Muscle layer of colon (tissue), 2 donors: ENCODE measurements at regions not wholly inside any gene's neighbourhood (a gene's known extent, or its start where the extent isn't known, plus 50 kb on each side); places are given as distances from the start of the nearest gene placed in this dataset.

ENCODE experiments used
- H3K27ac ChIP-seq: one replicate; pipeline ENCODE4 v1.7.0; 2013; ENCODE audit warnings: low read depth, mild to moderate bottlenecking, low read length, moderate library complexity
- H3K27me3 ChIP-seq, 2 donors: one replicate each; pipeline ENCODE4 v1.7.0; 2013; ENCODE audit warnings: low read length in 2 of 2, mild to moderate bottlenecking in 2 of 2; ENCODE audit not compliant: insufficient read depth in 2 of 2, control insufficient read depth in 1 of 2
- H3K36me3 ChIP-seq: one replicate; pipeline ENCODE4 v1.7.0; 2013; ENCODE audit warnings: mild to moderate bottlenecking, low read length; ENCODE audit not compliant: insufficient read depth
- H3K4me1 ChIP-seq: one replicate; pipeline ENCODE4 v1.7.0; 2013; ENCODE audit warnings: mild to moderate bottlenecking, low read length; ENCODE audit not compliant: insufficient read depth
- H3K4me3 ChIP-seq, 2 donors: one replicate each; pipeline ENCODE4 v1.7.0; 2013; ENCODE audit warnings: low read length in 2 of 2, low read depth in 1 of 2, mild to moderate bottlenecking in 1 of 2, moderate library complexity in 1 of 2
- H3K9ac ChIP-seq: one replicate; pipeline ENCODE4 v1.7.0; 2013; ENCODE audit warnings: low read length
- H3K9me3 ChIP-seq: one replicate; pipeline ENCODE4 v1.7.0; 2013; ENCODE audit warnings: mild to moderate bottlenecking, low read length
- donor health status: abdominal sarcoma.
- donor health status: Adenocarcinoma of cecum.

DNA sequence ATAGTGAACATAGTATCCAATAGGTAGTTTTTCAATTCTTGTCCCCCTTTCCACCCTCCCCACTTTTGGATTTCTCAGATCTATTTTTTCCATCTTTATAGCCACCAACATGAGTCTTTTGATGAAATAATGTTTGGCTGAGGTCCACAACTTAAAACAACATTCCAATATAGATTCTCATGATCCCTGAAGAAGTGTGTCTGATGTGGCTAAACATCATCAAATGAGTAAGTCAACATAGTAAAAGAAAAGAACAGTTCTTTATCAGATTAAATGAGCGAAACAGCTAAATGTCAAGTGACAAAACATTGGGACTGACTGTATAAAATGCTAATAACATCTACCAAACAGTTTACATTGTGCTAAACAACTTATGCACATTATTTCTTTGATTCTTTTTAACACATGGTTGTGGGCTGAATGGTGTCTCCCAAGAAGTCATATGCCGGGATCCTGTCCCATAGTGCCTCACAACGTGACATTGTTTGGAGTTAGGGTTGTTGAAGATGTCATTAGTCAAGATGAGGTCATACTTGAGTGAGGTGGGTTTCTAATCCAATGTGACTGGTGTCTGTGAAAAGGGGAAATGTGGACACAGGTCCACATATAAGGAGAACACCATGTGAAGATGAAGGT, 453.6 kb downstream of the LTN1 start:
- Histone ChIP-seq H3K4me3 (no peak overlapping the region), H3K27me3 (no peaks in the 10 kb centered on the region), H3K9ac (no peak overlapping the region), H3K9me3 (no peaks in the 10 kb centered on the region), H3K27ac (no peak overlapping the region), H3K4me1 (no peaks in the 10 kb centered on the region), H3K36me3 (no peaks in the 10 kb centered on the region)

GRCh38 chr21:28537371-28538079, 455.2 kb downstream of the LTN1 start:
- Histone ChIP-seq H3K27me3 (no peaks in the 10 kb centered on the region), H3K27ac (no peak overlapping the region), H3K9me3 (no peaks in the 10 kb centered on the region), H3K4me3 (no peak overlapping the region), H3K36me3 (no peaks in the 10 kb centered on the region), H3K9ac (no peak overlapping the region), H3K4me1 (no peaks in the 10 kb centered on the region)

DNA sequence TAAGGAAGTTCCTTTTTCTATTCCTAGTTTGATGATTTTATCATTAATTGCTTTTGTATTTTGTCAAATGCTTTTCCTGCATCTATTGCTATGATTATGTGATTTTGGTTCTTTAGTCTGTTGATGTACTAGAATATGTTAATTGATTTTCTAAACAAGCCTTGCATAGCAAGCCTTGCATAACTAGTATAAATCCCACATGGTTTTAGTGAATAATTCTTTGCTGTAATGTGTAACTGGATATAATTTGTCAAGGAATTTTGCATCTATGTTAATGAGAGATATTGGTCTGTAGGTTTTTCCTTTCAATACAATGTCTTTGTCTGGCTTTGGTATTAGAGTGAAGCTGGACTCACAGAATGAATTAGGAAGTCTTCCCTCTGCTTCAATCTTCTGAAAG, 460.2 kb downstream of the LTN1 start:
- Histone ChIP-seq H3K36me3 (no peaks in the 10 kb centered on the region), H3K27ac (no peak overlapping the region), H3K27me3 (no peaks in the 10 kb centered on the region), H3K4me1 (no peaks in the 10 kb centered on the region), H3K9me3 (no peaks in the 10 kb centered on the region), H3K4me3 (no peak overlapping the region), H3K9ac (no peak overlapping the region)

DNA sequence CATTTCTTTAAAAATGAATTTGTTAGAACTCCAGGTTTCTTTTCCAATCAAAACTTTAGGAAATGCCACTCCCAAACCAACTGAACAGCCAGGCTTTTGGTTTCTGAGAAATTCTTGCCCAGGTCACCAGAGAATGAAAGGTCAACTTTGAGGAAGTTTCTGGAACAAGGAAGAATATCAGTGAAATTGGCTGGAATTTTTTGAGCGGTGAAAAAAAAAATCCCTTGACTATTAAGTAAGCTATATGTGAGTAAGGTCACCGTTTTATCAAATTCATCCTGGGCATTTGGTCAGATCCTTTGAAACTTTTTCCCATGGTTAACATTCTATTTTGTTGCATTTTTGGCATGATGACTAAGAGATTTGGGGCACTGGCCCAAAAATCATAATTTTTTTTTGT, 469.3 kb downstream of the LTN1 start:
- Histone ChIP-seq H3K27ac (no peak overlapping the region), H3K9ac (no peak overlapping the region), H3K4me1 (no peaks in the 10 kb centered on the region), H3K27me3 (no peaks in the 10 kb centered on the region), H3K36me3 (no peaks in the 10 kb centered on the region), H3K4me3 (no peak overlapping the region), H3K9me3 (no peaks in the 10 kb centered on the region)

DNA sequence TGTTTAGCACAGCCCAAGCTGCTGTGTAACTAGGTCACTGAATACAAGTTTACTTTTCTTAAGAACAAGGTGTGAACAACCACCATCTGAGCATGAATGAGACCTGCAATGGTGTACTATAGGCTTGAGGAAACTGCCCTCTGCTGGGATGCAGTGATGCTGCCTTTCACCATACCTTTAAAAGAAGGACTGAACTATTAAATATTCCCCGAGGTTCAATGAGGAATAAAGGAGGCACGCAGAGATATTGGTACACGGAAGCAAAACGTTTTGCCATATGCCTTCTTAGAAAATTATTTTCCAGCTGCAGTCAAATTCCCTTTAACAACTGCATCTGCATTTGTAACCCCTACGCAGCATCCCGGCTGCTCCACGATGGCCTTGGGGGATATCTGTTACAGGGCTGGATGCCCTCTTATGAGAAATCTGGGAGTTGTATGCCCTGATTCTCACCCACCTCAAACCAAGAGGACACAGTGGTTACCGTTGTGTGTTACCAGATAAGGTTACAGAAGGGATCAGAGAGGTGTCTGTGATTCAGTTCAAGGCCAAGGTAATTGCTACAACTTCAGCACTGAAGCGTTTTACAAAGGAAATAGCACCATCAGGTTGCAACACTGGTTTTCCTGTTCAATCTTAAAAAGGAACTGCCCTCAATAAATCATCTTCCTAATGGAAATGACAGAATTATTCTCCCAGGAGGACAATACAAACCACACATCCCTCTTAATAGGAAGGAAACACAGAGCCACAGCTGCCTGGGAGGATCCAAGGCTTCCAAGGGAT, 470.5 kb downstream of the LTN1 start:
- no peaks in the 10 kb centered on the region for H3K9me3 ChIP-seq
- H3K4me3 ChIP-seq, result no peak overlapping the region
- H3K27me3 ChIP-seq, result no peaks in the 10 kb centered on the region
- H3K27ac ChIP-seq, result no peak overlapping the region
- no peak overlapping the region for H3K9ac ChIP-seq
- no peaks in the 10 kb centered on the region for H3K36me3 ChIP-seq
- H3K4me1 ChIP-seq, result no peaks in the 10 kb centered on the region

- Histone ChIP-seq H3K9me3 (no peaks in the 10 kb centered on the region), H3K27me3 (no peaks in the 10 kb centered on the region), H3K4me1 (no peaks in the 10 kb centered on the region), H3K36me3 (no peaks in the 10 kb centered on the region), H3K9ac (no peak overlapping the region), H3K27ac (no peak overlapping the region), H3K4me3 (no peak overlapping the region)
Measured at GRCh38 chr21:28518630-28519029, 474.0 kb downstream of the LTN1 start.

DNA sequence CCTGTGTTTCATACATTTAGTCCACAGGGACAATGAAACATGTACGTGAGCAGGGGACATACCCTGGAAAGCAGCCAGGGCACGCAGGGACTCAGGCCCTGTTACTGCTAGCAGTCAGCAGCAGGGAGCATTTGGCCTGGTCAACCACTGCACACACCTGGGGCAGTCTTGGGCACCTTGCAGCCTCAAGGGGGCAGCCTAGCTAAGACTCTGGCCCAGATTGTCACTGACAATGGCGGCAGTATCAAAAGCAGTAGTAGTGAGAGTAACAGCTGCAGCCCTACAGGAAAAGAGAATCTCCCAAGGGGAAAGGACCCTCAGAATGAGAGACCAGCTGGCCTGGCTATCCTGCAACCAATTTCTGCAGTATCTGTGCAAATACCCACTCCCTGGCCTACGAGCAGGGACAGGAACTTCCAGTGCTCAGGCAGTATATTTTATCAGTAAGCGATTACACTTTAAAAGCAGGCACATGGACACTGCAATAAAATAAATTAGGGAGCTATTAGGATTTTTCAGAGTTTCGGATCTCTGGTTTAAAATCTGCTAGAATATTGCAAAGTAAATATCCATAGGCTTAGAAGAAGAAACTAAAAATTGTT, 475.6 kb downstream of the LTN1 start:
- Histone ChIP-seq H3K4me1 (no peaks in the 10 kb centered on the region), H3K27me3 (no peaks in the 10 kb centered on the region), H3K9me3 (no peaks in the 10 kb centered on the region), H3K27ac (no peak overlapping the region), H3K36me3 (no peaks in the 10 kb centered on the region), H3K4me3 (no peak overlapping the region), H3K9ac (no peak overlapping the region)

DNA sequence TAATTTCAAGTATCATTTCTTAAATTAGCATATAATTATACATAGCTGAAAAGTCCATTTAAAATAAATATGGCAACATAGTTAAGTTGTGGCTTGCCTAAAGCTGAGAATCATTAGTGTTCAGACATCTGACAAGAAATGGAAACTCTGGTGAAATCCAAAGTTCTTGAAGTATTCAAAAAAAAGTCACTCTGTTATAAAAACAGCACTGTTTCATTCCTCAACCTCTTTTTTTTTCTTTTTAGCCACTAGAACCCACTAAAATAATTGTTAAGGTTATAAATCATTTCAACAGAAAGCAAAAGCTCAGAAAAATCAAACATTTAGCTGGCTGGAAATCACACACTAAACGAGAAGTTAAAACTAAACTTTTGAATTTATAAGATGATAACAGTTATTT, 476.7 kb downstream of the LTN1 start:
- Histone ChIP-seq H3K9me3 (no peaks in the 10 kb centered on the region), H3K36me3 (no peaks in the 10 kb centered on the region), H3K4me3 (no peak overlapping the region), H3K27me3 (no peaks in the 10 kb centered on the region), H3K27ac (no peak overlapping the region), H3K9ac (no peak overlapping the region), H3K4me1 (no peaks in the 10 kb centered on the region)

- H3K9ac ChIP-seq, result no peak overlapping the region
- H3K4me1 ChIP-seq, result no peaks in the 10 kb centered on the region
- H3K36me3 ChIP-seq, result no peaks in the 10 kb centered on the region
- no peak overlapping the region for H3K27ac ChIP-seq
- H3K4me3 ChIP-seq, result no peak overlapping the region
- H3K9me3 ChIP-seq, result no peaks in the 10 kb centered on the region
- H3K27me3 ChIP-seq, result no peaks in the 10 kb centered on the region
Measured at GRCh38 chr21:28513428-28513827, 479.2 kb downstream of the LTN1 start.

- H3K27me3 ChIP-seq, result no peaks in the 10 kb centered on the region
- no peaks in the 10 kb centered on the region for H3K36me3 ChIP-seq
- H3K4me3 ChIP-seq, result no peak overlapping the region
- no peaks in the 10 kb centered on the region for H3K9me3 ChIP-seq
- H3K4me1 ChIP-seq, result no peaks in the 10 kb centered on the region
- H3K27ac ChIP-seq, result no peak overlapping the region
- no peak overlapping the region for H3K9ac ChIP-seq
Measured at GRCh38 chr21:28509031-28509430, 483.6 kb downstream of the LTN1 start.

GRCh38 chr21:28508126-28508525, 484.6 kb downstream of the LTN1 start:
- Histone ChIP-seq H3K4me3 (no peak overlapping the region), H3K9ac (no peak overlapping the region)

More at GRCh38 chr21:28508126-28508525, 484.6 kb downstream of the LTN1 start:
- Histone ChIP-seq H3K36me3 (no peaks in the 10 kb centered on the region), H3K9me3 (no peaks in the 10 kb centered on the region), H3K27ac (no peak overlapping the region), H3K27me3 (no peaks in the 10 kb centered on the region), H3K4me1 (no peaks in the 10 kb centered on the region)
